ENCODE measurements at regions not wholly inside any gene's neighbourhood (a gene's known extent, or its start where the extent isn't known, plus 50 kb on each side); places are given as distances from the start of the nearest gene placed in this dataset.

DNA sequence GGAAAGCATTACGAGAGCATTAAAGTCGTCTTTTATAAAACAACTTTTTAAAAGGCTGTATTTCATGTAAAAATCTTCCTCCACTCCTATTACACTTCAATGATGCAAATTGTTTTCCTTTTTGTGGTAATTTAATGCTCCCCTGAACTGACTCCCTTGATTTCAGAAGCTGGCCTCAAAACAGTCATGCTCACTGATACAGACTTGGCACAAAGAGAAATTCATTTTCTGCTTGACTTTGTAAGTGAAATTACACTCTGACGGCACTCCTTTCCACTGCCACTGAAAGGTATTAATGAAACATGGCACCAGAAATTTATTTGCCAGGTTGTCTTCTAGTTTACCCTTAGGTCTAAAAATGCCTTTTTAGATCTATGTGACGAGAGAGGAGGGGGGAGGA lies 215.5 kb downstream of the LRRC3B start:
- TF ChIP-seq, protein P1, sequence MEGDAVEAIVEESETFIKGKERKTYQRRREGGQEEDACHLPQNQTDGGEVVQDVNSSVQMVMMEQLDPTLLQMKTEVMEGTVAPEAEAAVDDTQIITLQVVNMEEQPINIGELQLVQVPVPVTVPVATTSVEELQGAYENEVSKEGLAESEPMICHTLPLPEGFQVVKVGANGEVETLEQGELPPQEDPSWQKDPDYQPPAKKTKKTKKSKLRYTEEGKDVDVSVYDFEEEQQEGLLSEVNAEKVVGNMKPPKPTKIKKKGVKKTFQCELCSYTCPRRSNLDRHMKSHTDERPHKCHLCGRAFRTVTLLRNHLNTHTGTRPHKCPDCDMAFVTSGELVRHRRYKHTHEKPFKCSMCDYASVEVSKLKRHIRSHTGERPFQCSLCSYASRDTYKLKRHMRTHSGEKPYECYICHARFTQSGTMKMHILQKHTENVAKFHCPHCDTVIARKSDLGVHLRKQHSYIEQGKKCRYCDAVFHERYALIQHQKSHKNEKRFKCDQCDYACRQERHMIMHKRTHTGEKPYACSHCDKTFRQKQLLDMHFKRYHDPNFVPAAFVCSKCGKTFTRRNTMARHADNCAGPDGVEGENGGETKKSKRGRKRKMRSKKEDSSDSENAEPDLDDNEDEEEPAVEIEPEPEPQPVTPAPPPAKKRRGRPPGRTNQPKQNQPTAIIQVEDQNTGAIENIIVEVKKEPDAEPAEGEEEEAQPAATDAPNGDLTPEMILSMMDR (IDR thresholded peaks at IDR 0.05): no peak
- no peak for TF ChIP-seq POLR2AphosphoS5 (IDR thresholded peaks at IDR 0.05)
- TF ChIP-seq POLR2A (IDR thresholded peaks at IDR 0.05): no peak
- TF ChIP-seq EP300 (IDR thresholded peaks at IDR 0.05): no peak
